HEK293 (cell line): ENCODE measurements at regions not wholly inside any gene's neighbourhood (a gene's known extent, or its start where the extent isn't known, plus 50 kb on each side); places are given as distances from the start of the nearest gene placed in this dataset.

Experiments used
- BCL11A ChIP-seq: fragments of 450-650 bp; formaldehyde crosslinking; IDR thresholded peaks from 2 replicates; pipeline ENCODE4 v1.5.1; 2016; ENCODE audit warnings: low read depth, missing biosample characterization, missing genetic modification characterization
- SETDB1 ChIP-seq: IDR thresholded peaks from one replicate; pipeline ENCODE4 v1.6.1; 2017; ENCODE audit warnings: mild to moderate bottlenecking, low read length, moderate library complexity, mixed read lengths; ENCODE audit not compliant: insufficient read length
- ZNF184 ChIP-seq: fragments of 450-650 bp; IDR thresholded peaks from 2 replicates; pipeline ENCODE4 v1.5.1; 2018; ENCODE audit warnings: missing biosample characterization, mild to moderate bottlenecking, missing genetic modification characterization
- ZNF214 ChIP-seq: fragments of 450-650 bp; formaldehyde crosslinking; IDR thresholded peaks from 2 replicates; pipeline ENCODE4 v1.5.1; 2017; ENCODE audit warnings: missing biosample characterization, mild to moderate bottlenecking, missing genetic modification characterization, borderline replicate concordance
- ZNF274 ChIP-seq, 2 experiments: fragments of 200-500 bp in 1 of 2; fragments of 450-650 bp in 1 of 2; sonication (Bioruptor generic) in 1 of 2; formaldehyde crosslinking in 1 of 2; IDR thresholded peaks; 2 replicates each; pipeline versions ENCODE4 v1.5.1 to v1.6.1; 2014 to 2016; ENCODE audit warnings: borderline replicate concordance in 1 of 2, inconsistent platforms in 1 of 2, low read length in 1 of 2, missing biosample characterization in 1 of 2, missing genetic modification characterization in 1 of 2
- ZNF302 ChIP-seq: fragments of 450-650 bp; formaldehyde crosslinking; IDR thresholded peaks from 2 replicates; pipeline ENCODE4 v1.5.1; 2016; ENCODE audit warnings: missing biosample characterization, missing genetic modification characterization, low read depth
- ZNF423 ChIP-seq: fragments of 450-650 bp; formaldehyde crosslinking; IDR thresholded peaks from 2 replicates; pipeline ENCODE4 v1.5.1; 2016; ENCODE audit warnings: missing biosample characterization, missing genetic modification characterization
- TF ChIP-seq, protein P1 (sequence below): fragments of 450-650 bp; formaldehyde crosslinking; IDR thresholded peaks from 2 replicates; pipeline ENCODE4 v1.5.1; 2016; ENCODE audit warnings: missing biosample characterization, missing genetic modification characterization
- TF ChIP-seq, protein P2 (sequence below): fragments of 450-650 bp; formaldehyde crosslinking; IDR thresholded peaks from 2 replicates; pipeline ENCODE4 v1.5.1; 2016; ENCODE audit warnings: missing biosample characterization, missing genetic modification characterization, low read depth
- TF ChIP-seq, protein P3 (sequence below): fragments of 450-650 bp; formaldehyde crosslinking; conservative IDR thresholded peaks from 2 replicates; pipeline ENCODE4 v1.5.1; 2016; ENCODE audit warnings: low read depth, missing biosample characterization, missing genetic modification characterization

DNA sequence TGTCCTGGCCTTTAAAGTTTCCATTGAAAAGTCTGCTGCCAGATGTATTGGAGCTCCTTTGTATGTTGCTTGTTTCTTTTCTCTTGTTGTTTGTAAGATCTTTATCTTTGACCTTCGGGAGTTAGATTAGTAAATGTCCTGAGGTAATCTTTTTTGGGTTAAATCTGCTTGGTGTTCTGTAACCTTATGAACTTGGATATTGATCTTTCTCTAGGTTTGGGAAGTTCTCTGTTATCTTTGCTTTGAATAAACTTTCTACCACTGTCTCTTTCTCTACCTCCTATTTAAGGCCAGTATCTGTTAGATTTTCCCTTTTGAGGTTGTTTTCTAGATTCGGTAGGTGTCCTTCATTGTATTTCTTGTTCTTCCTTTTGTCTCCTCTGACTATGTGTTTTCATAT lies 447.8 kb downstream of the FAM133A start:
- TF ChIP-seq, protein P1, sequence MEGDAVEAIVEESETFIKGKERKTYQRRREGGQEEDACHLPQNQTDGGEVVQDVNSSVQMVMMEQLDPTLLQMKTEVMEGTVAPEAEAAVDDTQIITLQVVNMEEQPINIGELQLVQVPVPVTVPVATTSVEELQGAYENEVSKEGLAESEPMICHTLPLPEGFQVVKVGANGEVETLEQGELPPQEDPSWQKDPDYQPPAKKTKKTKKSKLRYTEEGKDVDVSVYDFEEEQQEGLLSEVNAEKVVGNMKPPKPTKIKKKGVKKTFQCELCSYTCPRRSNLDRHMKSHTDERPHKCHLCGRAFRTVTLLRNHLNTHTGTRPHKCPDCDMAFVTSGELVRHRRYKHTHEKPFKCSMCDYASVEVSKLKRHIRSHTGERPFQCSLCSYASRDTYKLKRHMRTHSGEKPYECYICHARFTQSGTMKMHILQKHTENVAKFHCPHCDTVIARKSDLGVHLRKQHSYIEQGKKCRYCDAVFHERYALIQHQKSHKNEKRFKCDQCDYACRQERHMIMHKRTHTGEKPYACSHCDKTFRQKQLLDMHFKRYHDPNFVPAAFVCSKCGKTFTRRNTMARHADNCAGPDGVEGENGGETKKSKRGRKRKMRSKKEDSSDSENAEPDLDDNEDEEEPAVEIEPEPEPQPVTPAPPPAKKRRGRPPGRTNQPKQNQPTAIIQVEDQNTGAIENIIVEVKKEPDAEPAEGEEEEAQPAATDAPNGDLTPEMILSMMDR (tag by site-specific recombination), result no peak
- TF ChIP-seq ZNF184 (tag by site-specific recombination), result no peak
- TF ChIP-seq, protein P2, sequence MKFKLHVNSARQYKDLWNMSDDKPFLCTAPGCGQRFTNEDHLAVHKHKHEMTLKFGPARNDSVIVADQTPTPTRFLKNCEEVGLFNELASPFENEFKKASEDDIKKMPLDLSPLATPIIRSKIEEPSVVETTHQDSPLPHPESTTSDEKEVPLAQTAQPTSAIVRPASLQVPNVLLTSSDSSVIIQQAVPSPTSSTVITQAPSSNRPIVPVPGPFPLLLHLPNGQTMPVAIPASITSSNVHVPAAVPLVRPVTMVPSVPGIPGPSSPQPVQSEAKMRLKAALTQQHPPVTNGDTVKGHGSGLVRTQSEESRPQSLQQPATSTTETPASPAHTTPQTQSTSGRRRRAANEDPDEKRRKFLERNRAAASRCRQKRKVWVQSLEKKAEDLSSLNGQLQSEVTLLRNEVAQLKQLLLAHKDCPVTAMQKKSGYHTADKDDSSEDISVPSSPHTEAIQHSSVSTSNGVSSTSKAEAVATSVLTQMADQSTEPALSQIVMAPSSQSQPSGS (tag by site-specific recombination), result no peak
- TF ChIP-seq ZNF274 (IDR thresholded peaks at IDR 0.05; ENCODE audit: low read length), result no peak
- no peak for TF ChIP-seq ZNF274 (tag by site-specific recombination; IDR thresholded peaks at IDR 0.05; ENCODE audit: borderline replicate concordance)
- no peak for TF ChIP-seq ZNF302
- no peak for TF ChIP-seq BCL11A (tag by site-specific recombination)
- no peak for TF ChIP-seq SETDB1
- TF ChIP-seq ZNF423 (tag by site-specific recombination), result no peak
- no peak for TF ChIP-seq ZNF214 (tag by site-specific recombination)
- TF ChIP-seq, protein P3, sequence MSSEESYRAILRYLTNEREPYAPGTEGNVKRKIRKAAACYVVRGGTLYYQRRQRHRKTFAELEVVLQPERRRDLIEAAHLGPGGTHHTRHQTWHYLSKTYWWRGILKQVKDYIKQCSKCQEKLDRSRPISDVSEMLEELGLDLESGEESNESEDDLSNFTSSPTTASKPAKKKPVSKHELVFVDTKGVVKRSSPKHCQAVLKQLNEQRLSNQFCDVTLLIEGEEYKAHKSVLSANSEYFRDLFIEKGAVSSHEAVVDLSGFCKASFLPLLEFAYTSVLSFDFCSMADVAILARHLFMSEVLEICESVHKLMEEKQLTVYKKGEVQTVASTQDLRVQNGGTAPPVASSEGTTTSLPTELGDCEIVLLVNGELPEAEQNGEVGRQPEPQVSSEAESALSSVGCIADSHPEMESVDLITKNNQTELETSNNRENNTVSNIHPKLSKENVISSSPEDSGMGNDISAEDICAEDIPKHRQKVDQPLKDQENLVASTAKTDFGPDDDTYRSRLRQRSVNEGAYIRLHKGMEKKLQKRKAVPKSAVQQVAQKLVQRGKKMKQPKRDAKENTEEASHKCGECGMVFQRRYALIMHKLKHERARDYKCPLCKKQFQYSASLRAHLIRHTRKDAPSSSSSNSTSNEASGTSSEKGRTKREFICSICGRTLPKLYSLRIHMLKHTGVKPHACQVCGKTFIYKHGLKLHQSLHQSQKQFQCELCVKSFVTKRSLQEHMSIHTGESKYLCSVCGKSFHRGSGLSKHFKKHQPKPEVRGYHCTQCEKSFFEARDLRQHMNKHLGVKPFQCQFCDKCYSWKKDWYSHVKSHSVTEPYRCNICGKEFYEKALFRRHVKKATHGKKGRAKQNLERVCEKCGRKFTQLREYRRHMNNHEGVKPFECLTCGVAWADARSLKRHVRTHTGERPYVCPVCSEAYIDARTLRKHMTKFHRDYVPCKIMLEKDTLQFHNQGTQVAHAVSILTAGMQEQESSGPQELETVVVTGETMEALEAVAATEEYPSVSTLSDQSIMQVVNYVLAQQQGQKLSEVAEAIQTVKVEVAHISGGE (tag by site-specific recombination), result no peak
